ENCODE measurements at regions not wholly inside any gene's neighbourhood (a gene's known extent, or its start where the extent isn't known, plus 50 kb on each side); places are given as distances from the start of the nearest gene placed in this dataset.

GRCh38 chr1:188247255-188247654 is 1418.5 kb downstream of the PLA2G4A start:
- Histone ChIP-seq H3K79me2 (ENCODE audit: low read length) (no peaks in the 10 kb centered on the region), H3K9ac (ENCODE audit: low read length) (no peak overlapping the region), H2AFZ (ENCODE audit: low read length) (no peak overlapping the region), H3K9me2 (replicated peaks; ENCODE audit: insufficient read depth, low read length) (no peaks in the 10 kb centered on the region; the same call in 1 of the 2 replicates), H3K4me3 (ENCODE audit: low read length) (no peak overlapping the region), H3K4me1 (ENCODE audit: low read length) (no peaks in the 10 kb centered on the region), H3K36me3 (replicated peaks; ENCODE audit: insufficient read depth, low read length) (no peaks in the 10 kb centered on the region), H3F3A (ENCODE audit: insufficient read depth, low read length) (no peaks in the 10 kb centered on the region), H3K27me3 (replicated peaks; ENCODE audit: insufficient read depth, low read length) (no peaks in the 10 kb centered on the region), H4K20me1 (ENCODE audit: insufficient read depth, low read length) (no peaks in the 10 kb centered on the region), H3K4me2 (ENCODE audit: low read depth, low read length) (no peak overlapping the region), H3K9me3 (replicated peaks; ENCODE audit: insufficient read depth, low read length) (no peaks in the 10 kb centered on the region), H3K27ac (ENCODE audit: low read length) (no peak overlapping the region)
- TF ChIP-seq EZH2 (optimal IDR thresholded peaks at IDR 0.05; ENCODE audit: low read depth, low read length) (no peak), EZH2phosphoT487 (IDR thresholded peaks at IDR 0.05; ENCODE audit: low read length) (no peak), CTCF (IDR thresholded peaks at IDR 0.05; ENCODE audit: low read length) (no peak)
- no peak for DNase-seq

- Histone ChIP-seq H3K4me1 (ENCODE audit: low read length) (no peaks in the 10 kb centered on the region), H3K27ac (ENCODE audit: low read length) (no peak overlapping the region), H3K9ac (ENCODE audit: low read length) (no peak overlapping the region), H4K20me1 (ENCODE audit: insufficient read depth, low read length) (no peaks in the 10 kb centered on the region), H3K9me2 (replicated peaks; ENCODE audit: insufficient read depth, low read length) (no peaks in the 10 kb centered on the region; the same call in 1 of the 2 replicates), H3K27me3 (replicated peaks; ENCODE audit: insufficient read depth, low read length) (no peaks in the 10 kb centered on the region), H2AFZ (ENCODE audit: low read length) (no peak overlapping the region), H3K4me2 (ENCODE audit: low read depth, low read length) (no peak overlapping the region), H3K36me3 (replicated peaks; ENCODE audit: insufficient read depth, low read length) (no peaks in the 10 kb centered on the region), H3F3A (ENCODE audit: insufficient read depth, low read length) (no peaks in the 10 kb centered on the region), H3K9me3 (replicated peaks; ENCODE audit: insufficient read depth, low read length) (no peaks in the 10 kb centered on the region), H3K4me3 (ENCODE audit: low read length) (no peak overlapping the region), H3K79me2 (ENCODE audit: low read length) (no peaks in the 10 kb centered on the region)
- TF ChIP-seq EZH2 (optimal IDR thresholded peaks at IDR 0.05; ENCODE audit: low read depth, low read length) (no peak), CTCF (IDR thresholded peaks at IDR 0.05; ENCODE audit: low read length) (no peak), EZH2phosphoT487 (IDR thresholded peaks at IDR 0.05; ENCODE audit: low read length) (no peak)
- no peak for DNase-seq
Observed at GRCh38 chr1:188249811-188250210, 1421.1 kb downstream of the PLA2G4A start.

- no peak for DNase-seq
- Histone ChIP-seq H3K9me3 (replicated peaks; ENCODE audit: insufficient read depth, low read length) (no peaks in the 10 kb centered on the region), H3K36me3 (replicated peaks; ENCODE audit: insufficient read depth, low read length) (no peaks in the 10 kb centered on the region), H4K20me1 (ENCODE audit: insufficient read depth, low read length) (no peaks in the 10 kb centered on the region), H2AFZ (ENCODE audit: low read length) (no peak overlapping the region), H3F3A (ENCODE audit: insufficient read depth, low read length) (no peaks in the 10 kb centered on the region), H3K4me2 (ENCODE audit: low read depth, low read length) (no peak overlapping the region), H3K4me3 (ENCODE audit: low read length) (no peak overlapping the region), H3K79me2 (ENCODE audit: low read length) (no peaks in the 10 kb centered on the region), H3K27ac (ENCODE audit: low read length) (no peak overlapping the region), H3K9ac (ENCODE audit: low read length) (no peak overlapping the region), H3K9me2 (replicated peaks; ENCODE audit: insufficient read depth, low read length) (no peaks in the 10 kb centered on the region; the same call in 1 of the 2 replicates), H3K4me1 (ENCODE audit: low read length) (no peaks in the 10 kb centered on the region), H3K27me3 (replicated peaks; ENCODE audit: insufficient read depth, low read length) (no peaks in the 10 kb centered on the region)
- TF ChIP-seq EZH2phosphoT487 (IDR thresholded peaks at IDR 0.05; ENCODE audit: low read length) (no peak), CTCF (IDR thresholded peaks at IDR 0.05; ENCODE audit: low read length) (no peak), EZH2 (optimal IDR thresholded peaks at IDR 0.05; ENCODE audit: low read depth, low read length) (no peak)
Observed at GRCh38 chr1:188251036-188251435, 1422.3 kb downstream of the PLA2G4A start.

Data from MM.1S (cell line).